HepG2 (cell line): ENCODE measurements at regions not wholly inside any gene's neighbourhood (a gene's known extent, or its start where the extent isn't known, plus 50 kb on each side); places are given as distances from the start of the nearest gene placed in this dataset.

Experiments used
- ATAC-seq: fragments of 200-7000 bp; cut with Tn5 transposase; 3 replicates; pipeline ENCODE4 v1.9.1; 2020; ENCODE audit warnings: mild to moderate bottlenecking, moderate library complexity
- BruUV-seq: library from RNA; stranded (reverse); fragments of 400-500 nt; replicated peaks from 2 replicates; lab custom pipeline; 2021; lab: Mats Ljungman, UMichigan
- CTCF ChIA-PET: fragments of 300-600 bp; formaldehyde crosslinking; extraction: SDS; loops from one replicate; lab custom pipeline; 2021; ENCODE audit warnings: low total read pairs, inconsistent platforms, low intra/inter-chr PET ratio; lab: Yijun Ruan, JAX
- POLR2A ChIA-PET: fragments of 350-600 bp; sonication (Branson Sonifier 250); formaldehyde crosslinking; loops from one replicate; lab custom pipeline; 2020; ENCODE audit warnings: antibody characterized with exemption, inconsistent platforms; lab: Yijun Ruan, JAX
- DNase-seq: peaks from one replicate; pipeline ENCODE4 v3.0.0-alpha.2; 2015; ENCODE audit warnings: low spot score
- FAIRE-seq: peaks from 3 replicates; lab custom pipeline; 2011; peaks lifted over from hg19 to GRCh38; lab: Jason Lieb, UNC
- H2AFZ ChIP-seq: one replicate; pipeline ENCODE4 v1.6.1; 2011; ENCODE audit warnings: low read length, inconsistent platforms
- H3K27ac ChIP-seq: fragments of 300-600 bp; 3 replicates; pipeline ENCODE4 v1.8.0; 2011; ENCODE audit warnings: mixed run types, mild to moderate bottlenecking, mixed read lengths, low read length, inconsistent platforms; ENCODE audit not compliant: insufficient read depth; ENCODE audit errors: extremely low read length
- H3K27me3 ChIP-seq, 2 experiments: fragments of 200-600 bp in 1 of 2; 2 replicates in 1 of 2; 3 replicates in 1 of 2; pipeline versions ENCODE4 v1.6.0 to v1.8.0; 2011; ENCODE audit warnings: low read length in 2 of 2, mild to moderate bottlenecking in 2 of 2, moderate library complexity in 2 of 2, inconsistent platforms in 1 of 2; ENCODE audit not compliant: insufficient read depth in 2 of 2, control insufficient read depth in 1 of 2
- H3K36me3 ChIP-seq, 2 experiments: fragments of 200-600 bp in 1 of 2; replicated peaks in 1 of 2; 2 replicates in 1 of 2; 3 replicates in 1 of 2; pipeline versions ENCODE4 v1.5.1 to v1.8.0; 2011; ENCODE audit warnings: low read length in 2 of 2, inconsistent platforms in 1 of 2; ENCODE audit not compliant: insufficient read depth in 2 of 2, control insufficient read depth in 1 of 2
- H3K4me1 ChIP-seq: 2 replicates; pipeline ENCODE4 v1.5.1; 2012; ENCODE audit warnings: low read length, inconsistent platforms; ENCODE audit not compliant: insufficient read depth
- H3K4me2 ChIP-seq: 2 replicates; pipeline ENCODE4 v1.6.0; 2011; ENCODE audit warnings: low read depth, low read length, inconsistent platforms
- H3K4me3 ChIP-seq, 3 experiments: fragments of 200-600 bp in 1 of 3; sonication (generic), shearing (Covaris generic) in 1 of 3; replicated peaks in 1 of 3; 2 replicates each; pipeline ENCODE4 v1.5.1; 2011 to 2016; ENCODE audit warnings: low read length in 3 of 3, inconsistent platforms in 2 of 3, low read depth in 2 of 3, mild to moderate bottlenecking in 2 of 3, control low read depth in 1 of 3, mixed read lengths in 1 of 3; ENCODE audit not compliant: insufficient read depth in 1 of 3
- H3K79me2 ChIP-seq: one replicate; pipeline ENCODE4 v1.6.1; 2011; ENCODE audit warnings: low read length, inconsistent platforms; ENCODE audit not compliant: insufficient read depth
- H3K9ac ChIP-seq: 2 replicates; pipeline ENCODE4 v1.6.0; 2011; ENCODE audit warnings: mild to moderate bottlenecking, low read depth, low read length, inconsistent platforms; ENCODE audit not compliant: insufficient read depth
- H3K9me3 ChIP-seq: 2 replicates; pipeline ENCODE4 v1.5.1; 2012; ENCODE audit warnings: mild to moderate bottlenecking, low read length
- H4K20me1 ChIP-seq: 2 replicates; pipeline ENCODE4 v1.6.0; 2011; ENCODE audit warnings: inconsistent platforms, mild to moderate bottlenecking, low read length, moderate library complexity; ENCODE audit not compliant: insufficient read depth
- CHD4 ChIP-seq: fragments of 200-600 bp; sonication (generic); IDR thresholded peaks from 2 replicates; pipeline ENCODE4 v1.7.0; 2017; ENCODE audit warnings: mild to moderate bottlenecking, low read length, borderline replicate concordance
- FLYWCH1 ChIP-seq: sonication (generic); formaldehyde crosslinking; IDR thresholded peaks from 2 replicates; pipeline ENCODE4 v1.8.1; 2023; ENCODE audit warnings: mild to moderate bottlenecking, missing genetic modification reagents
- FOSL1 ChIP-seq: sonication (generic); formaldehyde crosslinking; IDR thresholded peaks from 2 replicates; pipeline ENCODE4 v1.9.0; 2021; ENCODE audit warnings: missing genetic modification reagents, borderline replicate concordance
- IRX3 ChIP-seq: sonication (generic); formaldehyde crosslinking; IDR thresholded peaks from 2 replicates; pipeline ENCODE4 v1.8.1; 2023; ENCODE audit warnings: mild to moderate bottlenecking, low read depth, missing genetic modification reagents, borderline replicate concordance
- PAF1 ChIP-seq: IDR thresholded peaks from 2 replicates; pipeline ENCODE4 v1.6.1; 2016; ENCODE audit warnings: missing genetic modification reagents, missing compliant biosample characterization
- RFX5 ChIP-seq: IDR thresholded peaks from 2 replicates; pipeline ENCODE4 v1.6.1; 2011; ENCODE audit warnings: low read depth, low read length, improper control_type of control experiment
- SMAD1 ChIP-seq: sonication (generic); formaldehyde crosslinking; IDR thresholded peaks from 2 replicates; pipeline ENCODE4 v1.4.0; 2020; ENCODE audit warnings: missing genetic modification reagents, low read depth, mild to moderate bottlenecking, borderline replicate concordance
- U2AF1 ChIP-seq: fragments of 200-400 bp; formaldehyde crosslinking; optimal IDR thresholded peaks from 2 replicates; pipeline ENCODE3; 2017; ENCODE audit warnings: mild to moderate bottlenecking, low read depth, low read length
- ZFP41 ChIP-seq: sonication (generic); formaldehyde crosslinking; IDR thresholded peaks from 2 replicates; pipeline ENCODE4 v1.4.0; 2020; ENCODE audit warnings: mild to moderate bottlenecking, missing genetic modification reagents, borderline replicate concordance
- ZNF260 ChIP-seq: sonication (generic); formaldehyde crosslinking; IDR thresholded peaks from 2 replicates; pipeline ENCODE4 v1.4.0; 2020; ENCODE audit warnings: missing genetic modification reagents, low read depth, mild to moderate bottlenecking, borderline replicate concordance
- ZNF564 ChIP-seq: sonication (generic); formaldehyde crosslinking; IDR thresholded peaks from 2 replicates; pipeline ENCODE4 v1.8.1; 2023; ENCODE audit warnings: mild to moderate bottlenecking, missing genetic modification reagents
- ZNF577 ChIP-seq: sonication (generic); formaldehyde crosslinking; IDR thresholded peaks from 2 replicates; pipeline ENCODE4 v1.4.0; 2020; ENCODE audit warnings: mild to moderate bottlenecking, low read depth, missing genetic modification reagents, borderline replicate concordance
- ZNF616 ChIP-seq: sonication (generic); formaldehyde crosslinking; IDR thresholded peaks from 2 replicates; pipeline ENCODE4 v1.5.0; 2020; ENCODE audit warnings: low read depth, mild to moderate bottlenecking, missing genetic modification reagents
- WGBS: methylation state at CpG from one replicate; pipeline ENCODE4 v1.1.6; 2017; ENCODE audit warnings: low lambda C conversion rate; 5-methylcytosine and 5-hydroxymethylcytosine counted together
- in situ Hi-C: cut with HindIII; loops from 2 replicates; pipeline ENCODE4 v1.10.0; 2017; ENCODE audit warnings: low pct_unique_long_range_greater_than_20kb; ENCODE audit not compliant: extremely low pct_ligation_motif_present
- intact Hi-C: fragments of 100-400 bp; cut with micrococcal nuclease; formaldehyde crosslinking; loops from one replicate; pipeline ENCODE4 v1.10.0; 2022; ENCODE audit not compliant: unreplicated experiment
- TF ChIP-seq, protein P1 (sequence below): sonication (generic); formaldehyde crosslinking; IDR thresholded peaks from 2 replicates; pipeline ENCODE4 v1.8.1; 2023; ENCODE audit warnings: missing genetic modification reagents, inconsistent platforms, borderline replicate concordance
- TF ChIP-seq, protein P2 (sequence below): sonication (generic); formaldehyde crosslinking; IDR thresholded peaks from 2 replicates; pipeline ENCODE4 v1.5.0; 2020; ENCODE audit warnings: mild to moderate bottlenecking, missing genetic modification reagents, borderline replicate concordance
- TF ChIP-seq, protein P3 (sequence below): sonication (generic); formaldehyde crosslinking; IDR thresholded peaks from 2 replicates; pipeline ENCODE4 v1.5.0; 2020; ENCODE audit warnings: mild to moderate bottlenecking, missing genetic modification reagents, borderline replicate concordance
- TF ChIP-seq, protein P4 (sequence below): sonication (generic); formaldehyde crosslinking; IDR thresholded peaks from 2 replicates; pipeline ENCODE4 v1.4.0; 2020; ENCODE audit warnings: missing genetic modification reagents

DNA sequence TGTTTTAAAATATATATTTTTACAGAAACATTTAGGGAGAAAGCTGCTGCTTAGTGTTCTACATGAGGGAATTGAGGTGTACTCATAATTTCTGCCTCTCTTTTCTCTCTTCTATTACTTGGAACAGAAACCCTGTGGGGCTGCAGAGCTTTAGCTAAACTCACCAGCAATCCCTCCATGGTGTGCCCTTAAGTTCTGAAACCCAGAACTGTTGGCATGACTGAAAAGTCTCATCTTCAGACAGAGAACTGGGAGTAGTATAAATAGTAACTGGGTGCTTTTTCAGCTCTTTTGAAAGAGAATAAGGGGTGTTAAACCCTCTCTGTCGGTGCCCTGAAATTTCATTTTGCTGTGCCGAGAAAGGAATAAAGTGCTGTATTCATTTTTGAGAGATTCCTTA lies 294.9 kb upstream of the BOD1L1 start:
- DNase-seq: no peak
- no peaks in the 10 kb centered on the region for H4K20me1 ChIP-seq
- CTCF ChIA-PET: no interaction called here
- H3K27me3 ChIP-seq: no peaks in the 10 kb centered on the region
- H3K36me3 ChIP-seq: no peaks in the 10 kb centered on the region
- ATAC-seq: no peak
- no peak overlapping the region for H3K4me2 ChIP-seq
- FAIRE-seq: no peak
- in situ Hi-C loops: no loop called here
- intact Hi-C loops: no loop called here
- H3K9ac ChIP-seq: no peak overlapping the region
- BruUV-seq: no TSS peak
- H3K27ac ChIP-seq: no peak overlapping the region
- peaks cover 19% of the 10 kb centered on the region; the same call in 1 of the 2 replicates for H3K9me3 ChIP-seq
- 54% methylated on average over 2 of the region's 2 CpGs for WGBS
- no peaks in the 10 kb centered on the region for H3K79me2 ChIP-seq
- H2AFZ ChIP-seq: no peak overlapping the region
- POLR2A ChIA-PET: no interaction called here
- no peak overlapping the region for H3K4me3 ChIP-seq
- no peaks in the 10 kb centered on the region for H3K4me1 ChIP-seq
- TF ChIP-seq, protein P1, sequence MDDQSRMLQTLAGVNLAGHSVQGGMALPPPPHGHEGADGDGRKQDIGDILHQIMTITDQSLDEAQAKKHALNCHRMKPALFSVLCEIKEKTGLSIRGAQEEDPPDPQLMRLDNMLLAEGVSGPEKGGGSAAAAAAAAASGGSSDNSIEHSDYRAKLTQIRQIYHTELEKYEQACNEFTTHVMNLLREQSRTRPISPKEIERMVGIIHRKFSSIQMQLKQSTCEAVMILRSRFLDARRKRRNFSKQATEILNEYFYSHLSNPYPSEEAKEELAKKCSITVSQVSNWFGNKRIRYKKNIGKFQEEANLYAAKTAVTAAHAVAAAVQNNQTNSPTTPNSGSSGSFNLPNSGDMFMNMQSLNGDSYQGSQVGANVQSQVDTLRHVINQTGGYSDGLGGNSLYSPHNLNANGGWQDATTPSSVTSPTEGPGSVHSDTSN (CRISPR knock-in tag): no peak
- TF ChIP-seq, protein P2, sequence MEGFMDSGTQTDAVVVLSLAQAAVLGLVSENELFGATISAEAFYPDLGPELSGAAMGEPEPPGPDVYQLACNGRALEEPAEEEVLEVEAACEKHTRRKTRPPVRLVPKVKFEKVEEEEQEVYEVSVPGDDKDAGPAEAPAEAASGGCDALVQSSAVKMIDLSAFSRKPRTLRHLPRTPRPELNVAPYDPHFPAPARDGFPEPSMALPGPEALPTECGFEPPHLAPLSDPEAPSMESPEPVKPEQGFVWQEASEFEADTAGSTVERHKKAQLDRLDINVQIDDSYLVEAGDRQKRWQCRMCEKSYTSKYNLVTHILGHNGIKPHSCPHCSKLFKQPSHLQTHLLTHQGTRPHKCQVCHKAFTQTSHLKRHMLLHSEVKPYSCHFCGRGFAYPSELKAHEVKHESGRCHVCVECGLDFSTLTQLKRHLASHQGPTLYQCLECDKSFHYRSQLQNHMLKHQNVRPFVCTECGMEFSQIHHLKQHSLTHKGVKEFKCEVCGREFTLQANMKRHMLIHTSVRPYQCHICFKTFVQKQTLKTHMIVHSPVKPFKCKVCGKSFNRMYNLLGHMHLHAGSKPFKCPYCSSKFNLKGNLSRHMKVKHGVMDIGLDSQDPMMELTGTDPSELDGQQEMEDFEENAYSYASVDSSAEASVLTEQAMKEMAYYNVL (CRISPR knock-in tag): no peak
- TF ChIP-seq ZNF564 (CRISPR knock-in tag): no peak
- TF ChIP-seq IRX3: no peak
- TF ChIP-seq, protein P3, sequence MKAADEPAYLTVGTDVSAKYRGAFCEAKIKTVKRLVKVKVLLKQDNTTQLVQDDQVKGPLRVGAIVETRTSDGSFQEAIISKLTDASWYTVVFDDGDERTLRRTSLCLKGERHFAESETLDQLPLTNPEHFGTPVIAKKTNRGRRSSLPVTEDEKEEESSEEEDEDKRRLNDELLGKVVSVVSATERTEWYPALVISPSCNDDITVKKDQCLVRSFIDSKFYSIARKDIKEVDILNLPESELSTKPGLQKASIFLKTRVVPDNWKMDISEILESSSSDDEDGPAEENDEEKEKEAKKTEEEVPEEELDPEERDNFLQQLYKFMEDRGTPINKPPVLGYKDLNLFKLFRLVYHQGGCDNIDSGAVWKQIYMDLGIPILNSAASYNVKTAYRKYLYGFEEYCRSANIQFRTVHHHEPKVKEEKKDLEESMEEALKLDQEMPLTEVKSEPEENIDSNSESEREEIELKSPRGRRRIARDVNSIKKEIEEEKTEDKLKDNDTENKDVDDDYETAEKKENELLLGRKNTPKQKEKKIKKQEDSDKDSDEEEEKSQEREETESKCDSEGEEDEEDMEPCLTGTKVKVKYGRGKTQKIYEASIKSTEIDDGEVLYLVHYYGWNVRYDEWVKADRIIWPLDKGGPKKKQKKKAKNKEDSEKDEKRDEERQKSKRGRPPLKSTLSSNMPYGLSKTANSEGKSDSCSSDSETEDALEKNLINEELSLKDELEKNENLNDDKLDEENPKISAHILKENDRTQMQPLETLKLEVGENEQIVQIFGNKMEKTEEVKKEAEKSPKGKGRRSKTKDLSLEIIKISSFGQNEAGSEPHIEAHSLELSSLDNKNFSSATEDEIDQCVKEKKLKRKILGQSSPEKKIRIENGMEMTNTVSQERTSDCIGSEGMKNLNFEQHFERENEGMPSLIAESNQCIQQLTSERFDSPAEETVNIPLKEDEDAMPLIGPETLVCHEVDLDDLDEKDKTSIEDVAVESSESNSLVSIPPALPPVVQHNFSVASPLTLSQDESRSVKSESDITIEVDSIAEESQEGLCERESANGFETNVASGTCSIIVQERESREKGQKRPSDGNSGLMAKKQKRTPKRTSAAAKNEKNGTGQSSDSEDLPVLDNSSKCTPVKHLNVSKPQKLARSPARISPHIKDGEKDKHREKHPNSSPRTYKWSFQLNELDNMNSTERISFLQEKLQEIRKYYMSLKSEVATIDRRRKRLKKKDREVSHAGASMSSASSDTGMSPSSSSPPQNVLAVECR: no peak
- no peak for TF ChIP-seq CHD4
- TF ChIP-seq PAF1 (CRISPR knock-in tag): no peak
- no peak for TF ChIP-seq ZNF577 (CRISPR knock-in tag)
- no peak for TF ChIP-seq FLYWCH1 (CRISPR knock-in tag)
- TF ChIP-seq SMAD1 (CRISPR knock-in tag): no peak
- TF ChIP-seq ZNF616 (CRISPR knock-in tag): no peak
- TF ChIP-seq FOSL1: no peak
- TF ChIP-seq, protein P4, sequence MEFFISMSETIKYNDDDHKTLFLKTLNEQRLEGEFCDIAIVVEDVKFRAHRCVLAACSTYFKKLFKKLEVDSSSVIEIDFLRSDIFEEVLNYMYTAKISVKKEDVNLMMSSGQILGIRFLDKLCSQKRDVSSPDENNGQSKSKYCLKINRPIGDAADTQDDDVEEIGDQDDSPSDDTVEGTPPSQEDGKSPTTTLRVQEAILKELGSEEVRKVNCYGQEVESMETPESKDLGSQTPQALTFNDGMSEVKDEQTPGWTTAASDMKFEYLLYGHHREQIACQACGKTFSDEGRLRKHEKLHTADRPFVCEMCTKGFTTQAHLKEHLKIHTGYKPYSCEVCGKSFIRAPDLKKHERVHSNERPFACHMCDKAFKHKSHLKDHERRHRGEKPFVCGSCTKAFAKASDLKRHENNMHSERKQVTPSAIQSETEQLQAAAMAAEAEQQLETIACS: no peak
- TF ChIP-seq ZNF260 (CRISPR knock-in tag): no peak
- TF ChIP-seq ZFP41 (CRISPR knock-in tag): no peak
- no peak for TF ChIP-seq U2AF1
- no peak for TF ChIP-seq RFX5
